ENCODE measurements at regions not wholly inside any gene's neighbourhood (a gene's known extent, or its start where the extent isn't known, plus 50 kb on each side); places are given as distances from the start of the nearest gene placed in this dataset.

DNA sequence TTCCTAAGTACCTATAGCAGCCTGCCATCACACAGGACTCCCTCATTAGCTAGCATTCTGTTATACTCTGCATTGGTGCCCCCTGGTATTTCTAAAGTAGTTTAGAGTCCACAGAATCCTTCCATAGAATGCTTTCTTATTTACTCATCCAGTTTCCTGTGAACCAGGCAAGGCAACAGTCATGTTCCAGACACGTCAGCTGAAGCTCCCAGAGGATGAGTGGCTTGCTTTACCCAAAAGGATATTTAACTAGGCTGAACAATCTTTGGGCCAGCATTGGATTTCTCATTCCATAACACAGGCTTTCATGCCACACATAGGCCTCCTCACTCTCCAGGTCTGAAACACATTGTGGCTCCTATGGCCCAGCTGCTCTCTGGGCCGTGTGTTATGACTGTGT is 203.8 kb upstream of the MAP3K7 start:
- TF ChIP-seq POLR2A (IDR thresholded peaks at IDR 0.05; ENCODE audit: low read length) = no peak
- TF ChIP-seq, protein P1, sequence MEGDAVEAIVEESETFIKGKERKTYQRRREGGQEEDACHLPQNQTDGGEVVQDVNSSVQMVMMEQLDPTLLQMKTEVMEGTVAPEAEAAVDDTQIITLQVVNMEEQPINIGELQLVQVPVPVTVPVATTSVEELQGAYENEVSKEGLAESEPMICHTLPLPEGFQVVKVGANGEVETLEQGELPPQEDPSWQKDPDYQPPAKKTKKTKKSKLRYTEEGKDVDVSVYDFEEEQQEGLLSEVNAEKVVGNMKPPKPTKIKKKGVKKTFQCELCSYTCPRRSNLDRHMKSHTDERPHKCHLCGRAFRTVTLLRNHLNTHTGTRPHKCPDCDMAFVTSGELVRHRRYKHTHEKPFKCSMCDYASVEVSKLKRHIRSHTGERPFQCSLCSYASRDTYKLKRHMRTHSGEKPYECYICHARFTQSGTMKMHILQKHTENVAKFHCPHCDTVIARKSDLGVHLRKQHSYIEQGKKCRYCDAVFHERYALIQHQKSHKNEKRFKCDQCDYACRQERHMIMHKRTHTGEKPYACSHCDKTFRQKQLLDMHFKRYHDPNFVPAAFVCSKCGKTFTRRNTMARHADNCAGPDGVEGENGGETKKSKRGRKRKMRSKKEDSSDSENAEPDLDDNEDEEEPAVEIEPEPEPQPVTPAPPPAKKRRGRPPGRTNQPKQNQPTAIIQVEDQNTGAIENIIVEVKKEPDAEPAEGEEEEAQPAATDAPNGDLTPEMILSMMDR (IDR thresholded peaks at IDR 0.05) = no peak
- TF ChIP-seq, protein P2, sequence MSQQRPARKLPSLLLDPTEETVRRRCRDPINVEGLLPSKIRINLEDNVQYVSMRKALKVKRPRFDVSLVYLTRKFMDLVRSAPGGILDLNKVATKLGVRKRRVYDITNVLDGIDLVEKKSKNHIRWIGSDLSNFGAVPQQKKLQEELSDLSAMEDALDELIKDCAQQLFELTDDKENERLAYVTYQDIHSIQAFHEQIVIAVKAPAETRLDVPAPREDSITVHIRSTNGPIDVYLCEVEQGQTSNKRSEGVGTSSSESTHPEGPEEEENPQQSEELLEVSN (IDR thresholded peaks at IDR 0.05; ENCODE audit: borderline replicate concordance, low read depth) = no peak
